ENCODE measurements at regions not wholly inside any gene's neighbourhood (a gene's known extent, or its start where the extent isn't known, plus 50 kb on each side); places are given as distances from the start of the nearest gene placed in this dataset.
"Not testable (repeated sequence)": the region's sequence is repeated elsewhere in the genome, so short reads cannot be mapped to it uniquely, and the experiment has no call there.

DNA sequence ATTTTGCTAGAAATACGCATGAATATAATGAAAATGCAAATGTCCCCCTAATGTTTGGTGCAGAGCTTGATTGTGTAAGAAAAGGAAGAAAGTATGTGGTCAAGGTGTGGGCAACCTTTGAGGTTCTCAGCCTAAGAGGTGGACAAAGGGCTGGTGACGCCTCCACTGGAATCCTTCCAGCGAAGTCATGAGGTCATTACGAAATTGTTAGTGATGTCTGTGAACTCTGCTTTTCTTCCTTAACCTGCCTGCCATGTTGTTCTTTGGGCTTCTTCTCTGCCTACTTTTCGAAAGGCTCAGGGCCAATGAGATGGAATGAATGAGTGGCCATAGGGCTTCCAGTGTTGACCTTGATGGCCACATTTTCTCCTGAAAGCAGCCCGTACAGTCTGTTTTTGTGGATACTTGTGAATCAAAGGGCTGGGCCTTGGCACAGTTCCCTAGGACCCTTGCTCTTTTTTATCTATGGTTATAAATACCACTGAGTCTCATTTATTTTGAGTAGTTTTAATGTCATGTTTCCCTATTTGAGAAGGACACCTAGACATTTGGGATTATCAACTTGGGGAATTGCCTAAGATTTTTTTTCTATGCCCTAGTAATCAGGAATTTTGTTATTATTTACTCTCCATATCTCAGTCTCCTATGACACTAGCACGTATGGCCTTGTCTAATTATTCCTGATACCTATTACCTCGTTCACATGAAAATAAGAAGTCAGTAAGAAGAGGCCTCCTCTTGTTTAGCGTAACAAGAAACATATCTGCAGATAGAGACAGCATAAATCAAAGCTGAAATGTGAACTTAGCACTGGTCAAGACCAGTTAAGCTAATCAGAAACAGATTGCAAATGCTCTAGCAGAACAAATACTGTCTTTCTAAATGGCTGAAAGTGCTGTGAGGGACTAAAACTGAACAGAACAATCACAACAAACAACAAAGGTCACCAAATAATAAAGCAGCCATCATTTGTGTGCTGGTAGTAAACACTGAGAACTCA, 334.6 kb downstream of the BCL2L11 start:
- not testable (repeated sequence) for DNase-seq

DNA sequence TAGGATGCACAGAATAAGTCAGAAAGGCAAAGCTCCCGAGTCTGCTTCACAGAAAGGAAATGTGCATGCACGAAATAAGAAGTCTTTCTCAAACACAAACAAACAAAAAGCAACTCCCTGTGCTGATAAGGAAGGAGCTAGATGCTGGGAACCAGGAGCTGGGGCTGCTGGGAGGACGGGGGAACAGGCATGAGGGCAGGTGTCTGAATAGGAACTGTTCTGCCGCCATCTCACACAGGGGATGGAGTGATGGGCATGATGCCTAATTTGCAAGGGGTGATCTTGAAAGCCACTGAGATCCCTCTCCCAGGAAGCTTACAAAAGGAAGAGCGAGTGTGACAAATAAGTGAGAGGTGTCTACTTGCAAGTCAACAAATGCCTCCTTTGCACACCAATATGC, 336.5 kb downstream of the BCL2L11 start:
- DNase-seq = not testable (repeated sequence)

GRCh38 chr2:111460901-111461300, 340.2 kb downstream of the BCL2L11 start:
- not testable (repeated sequence) for DNase-seq

DNA sequence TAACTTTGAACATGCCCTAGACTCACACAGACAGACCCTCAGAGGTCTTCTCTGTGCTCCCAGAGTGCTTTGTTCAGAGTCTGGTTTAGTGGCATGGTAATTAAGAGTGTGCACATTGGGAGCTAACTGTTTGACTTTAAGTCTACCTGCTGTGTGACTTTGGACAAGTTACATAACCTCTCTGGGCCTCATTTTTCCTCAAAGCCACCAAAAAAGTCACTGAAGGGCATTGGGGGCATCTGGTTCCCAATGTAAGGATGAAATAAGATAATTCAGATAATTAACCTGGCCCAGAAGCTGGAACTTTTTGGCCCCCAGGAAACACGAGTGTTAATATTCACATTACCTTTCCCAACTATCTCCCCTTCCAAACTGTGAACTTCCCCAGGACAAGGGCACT, 341.1 kb downstream of the BCL2L11 start:
- DNase-seq = not testable (repeated sequence)

DNA sequence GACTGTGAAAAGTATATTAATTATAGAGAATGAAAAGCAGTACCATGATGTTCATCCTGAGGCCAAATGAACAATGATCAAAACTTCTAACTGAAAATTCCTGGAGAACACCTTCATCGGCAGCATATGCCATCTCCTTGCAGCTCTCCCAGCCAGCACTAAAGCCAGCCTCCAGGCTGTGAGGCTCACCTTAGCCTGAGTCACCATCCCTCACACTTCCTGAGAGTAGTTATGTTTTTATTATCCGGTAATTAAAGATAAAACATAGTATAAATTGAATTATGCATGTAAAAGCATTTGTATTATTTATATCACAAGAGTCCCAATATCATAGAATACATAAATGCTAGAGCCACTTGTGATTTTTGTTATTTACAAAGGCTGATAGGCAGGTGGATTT, 341.9 kb downstream of the BCL2L11 start:
- not testable (repeated sequence) for DNase-seq

DNA sequence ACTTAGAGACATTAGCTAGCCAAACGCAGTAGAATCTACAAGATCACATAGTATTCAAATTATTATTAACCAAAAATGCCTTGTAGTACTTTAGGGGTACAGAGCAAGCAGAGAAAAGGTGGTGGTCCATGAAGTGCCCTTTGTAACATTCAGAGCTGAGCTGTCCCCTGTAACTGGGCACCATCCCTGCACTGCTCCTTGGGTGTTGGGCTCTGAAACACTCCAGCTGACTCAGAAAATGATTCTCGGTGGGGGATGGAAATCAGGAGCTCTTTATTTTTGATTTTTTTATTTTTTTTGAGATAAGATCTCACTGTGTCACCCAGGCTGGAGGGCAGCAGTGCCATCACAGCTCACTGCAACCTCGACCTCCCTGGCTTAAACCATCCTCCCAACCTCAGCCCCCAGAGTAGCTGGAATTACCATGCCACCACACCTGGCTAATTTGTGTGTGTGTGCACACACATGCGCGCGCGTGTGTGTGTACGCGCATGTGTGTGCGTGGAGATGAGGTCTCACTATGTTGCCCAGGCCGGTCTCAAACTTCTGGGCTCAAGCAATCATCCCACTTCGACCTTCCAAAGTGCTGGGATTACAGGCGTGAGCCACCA, 342.6 kb downstream of the BCL2L11 start:
- not testable (repeated sequence) for DNase-seq

DNA sequence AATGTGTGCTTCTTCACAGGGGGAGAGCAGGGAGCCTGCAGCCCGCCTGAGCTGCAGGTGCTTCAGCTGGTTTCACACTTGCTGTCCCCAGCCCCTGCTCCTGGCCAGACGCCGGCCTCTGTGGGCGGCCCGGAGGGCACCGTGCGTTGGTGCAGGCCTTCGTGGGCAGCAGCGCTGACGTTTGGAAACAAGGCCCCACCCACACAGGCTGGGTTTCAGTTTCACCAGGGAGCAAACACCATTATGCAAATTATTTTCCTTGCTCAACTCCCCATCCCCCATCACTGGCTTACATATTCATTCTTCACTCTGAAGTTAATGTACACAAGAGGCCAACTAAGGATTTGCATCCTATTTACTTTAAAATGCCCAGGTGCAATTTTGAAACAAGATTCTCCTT, 343.2 kb downstream of the BCL2L11 start:
- DNase-seq = not testable (repeated sequence)

DNA sequence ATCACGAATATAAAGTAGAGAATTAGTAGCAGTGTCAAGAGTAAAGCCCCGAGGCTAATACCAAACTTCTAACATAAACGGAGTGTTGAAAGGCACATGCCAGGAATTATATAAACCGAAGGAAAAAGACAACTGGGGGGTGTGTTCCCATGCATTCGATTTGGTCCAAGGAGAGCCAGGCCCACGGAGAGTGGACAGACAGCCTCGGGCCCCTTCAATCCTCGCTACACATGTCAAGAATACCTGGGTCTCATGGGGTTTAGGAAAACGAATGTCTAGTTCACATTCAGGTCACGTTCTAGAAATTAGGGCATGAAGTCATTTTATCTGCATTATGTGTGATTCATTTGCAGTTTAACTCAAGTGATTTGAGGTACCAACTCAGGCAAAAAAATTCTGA, 343.7 kb downstream of the BCL2L11 start:
- DNase-seq = not testable (repeated sequence)

DNA sequence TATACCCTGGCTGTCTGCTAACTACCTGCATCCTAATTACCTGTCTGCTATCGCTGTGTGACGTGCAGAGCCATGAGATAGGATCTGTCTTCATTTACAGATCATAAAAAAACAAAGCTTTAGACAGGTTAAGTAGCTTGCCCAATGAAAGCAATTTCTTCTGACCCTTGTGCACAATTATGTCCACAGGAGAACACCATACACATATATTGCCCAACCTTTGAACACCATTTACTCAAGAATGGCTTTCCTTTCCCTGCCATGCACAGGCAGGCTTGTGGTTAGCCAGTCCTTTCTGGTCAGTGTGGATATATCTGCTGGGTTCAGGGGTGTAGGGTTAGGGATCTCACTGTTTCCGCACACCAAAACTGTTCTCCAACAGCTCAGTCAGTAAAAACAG, 344.8 kb downstream of the BCL2L11 start:
- DNase-seq = not testable (repeated sequence)

DNA sequence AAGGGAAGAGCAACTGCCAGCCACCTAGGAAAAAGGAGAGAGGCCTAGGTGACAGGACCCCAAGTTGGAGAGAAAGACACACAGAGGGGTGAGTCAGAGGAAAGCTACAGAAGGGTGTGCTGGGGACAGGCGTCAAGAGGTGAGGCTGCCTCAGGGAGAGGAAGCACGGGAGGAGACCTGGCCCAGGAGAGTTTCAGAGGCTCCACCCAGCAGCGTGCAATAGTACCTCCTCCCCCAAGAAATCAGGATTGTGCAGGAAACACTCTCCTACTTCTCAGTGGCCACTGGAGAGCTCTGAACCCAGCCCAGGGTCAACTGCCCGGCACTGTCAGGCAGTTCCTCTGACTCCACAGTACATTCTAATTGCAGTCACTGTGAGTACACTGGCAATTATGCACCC, 346.0 kb downstream of the BCL2L11 start:
- not testable (repeated sequence) for DNase-seq

GRCh38 chr2:111470924-111471323, 350.2 kb downstream of the BCL2L11 start:
- DNase-seq = not testable (repeated sequence)

GRCh38 chr2:111471791-111472530, 351.2 kb downstream of the BCL2L11 start:
- not testable (repeated sequence) for DNase-seq

DNA sequence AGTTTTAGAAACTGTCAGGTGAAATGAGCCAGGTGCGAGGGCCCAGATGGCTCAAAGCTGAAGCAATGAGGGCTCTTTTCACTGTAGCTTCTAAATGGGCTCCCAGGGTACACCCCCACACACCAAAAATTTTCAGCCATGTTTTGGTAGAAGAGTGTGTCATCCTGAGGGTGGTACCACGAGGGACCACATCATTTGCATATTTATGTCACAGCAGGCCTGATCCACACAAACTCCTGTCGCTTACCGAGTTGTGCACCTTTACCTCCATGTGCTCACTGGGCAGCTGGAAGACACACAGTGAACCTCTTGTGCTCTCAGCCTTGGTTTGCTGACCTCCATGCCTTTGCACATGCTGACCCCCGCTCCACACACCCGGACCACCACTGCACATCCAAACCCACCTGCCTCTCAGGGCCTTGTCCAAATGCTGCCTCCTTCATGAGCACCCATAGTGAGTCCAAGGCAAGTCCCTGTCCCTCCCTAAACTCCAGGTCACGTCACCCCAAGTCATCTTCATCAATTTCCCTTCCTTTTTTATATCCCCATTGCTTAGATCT, 352.2 kb downstream of the BCL2L11 start:
- not testable (repeated sequence) for DNase-seq

- not testable (repeated sequence) for DNase-seq
Measured at GRCh38 chr2:111473522-111473921, 352.8 kb downstream of the BCL2L11 start.

GRCh38 chr2:111474198-111474705, 353.5 kb downstream of the BCL2L11 start:
- DNase-seq = not testable (repeated sequence)

DNA sequence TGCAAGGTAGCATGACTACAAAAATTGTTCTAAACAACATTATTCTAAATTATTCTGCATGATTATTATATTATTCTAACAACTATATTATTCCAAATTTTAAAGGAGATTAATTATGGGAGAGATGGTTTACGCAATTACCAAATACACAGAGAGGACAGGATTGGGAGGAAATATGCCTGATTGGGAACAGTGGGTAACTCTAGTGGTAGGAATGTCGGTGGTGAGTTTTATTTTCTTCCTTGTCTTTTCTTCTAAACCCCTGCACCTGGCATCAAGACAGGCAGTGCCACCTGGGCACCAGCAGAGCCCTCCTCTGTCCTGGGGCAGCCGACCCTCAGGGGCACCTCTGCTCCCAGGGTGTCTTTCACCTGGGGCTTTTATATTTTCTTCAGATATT, 357.6 kb downstream of the BCL2L11 start:
- DNase-seq = not testable (repeated sequence)

- DNase-seq = not testable (repeated sequence)
Measured at GRCh38 chr2:111478871-111479318, 358.2 kb downstream of the BCL2L11 start.

DNA sequence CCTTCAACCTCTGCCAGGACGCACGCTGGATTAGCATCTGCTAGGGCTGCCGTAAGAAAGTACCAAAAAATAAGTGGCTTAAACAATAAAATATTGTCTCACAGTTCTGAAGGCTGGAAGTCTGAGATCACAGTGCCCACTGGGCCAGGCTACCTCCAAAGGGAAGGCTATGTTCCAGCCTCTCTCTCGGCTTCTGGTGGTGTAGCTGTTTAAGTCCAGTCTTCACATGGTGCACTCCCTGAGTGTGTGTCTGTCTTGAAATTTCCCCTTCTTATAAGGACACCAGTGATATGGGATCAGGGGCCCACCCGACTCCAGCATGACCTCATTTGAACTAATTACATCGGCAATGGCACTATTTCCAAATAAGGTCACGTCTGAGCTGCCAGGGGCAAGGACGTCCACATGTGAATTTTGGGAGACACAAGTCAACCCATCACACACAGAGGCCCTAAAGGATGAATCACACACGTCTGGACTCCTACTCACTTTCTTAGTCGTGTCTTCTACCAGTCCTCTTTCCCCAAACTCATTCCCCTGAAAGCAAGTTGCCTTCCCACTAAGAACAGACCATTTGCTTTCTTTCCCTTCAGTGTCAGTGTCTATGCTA, 359.4 kb downstream of the BCL2L11 start:
- not testable (repeated sequence) for DNase-seq

- DNase-seq = not testable (repeated sequence)
Measured at GRCh38 chr2:111480633-111481032, 359.9 kb downstream of the BCL2L11 start.

- DNase-seq = not testable (repeated sequence)
Measured at GRCh38 chr2:111481219-111481618, 360.5 kb downstream of the BCL2L11 start.

DNA sequence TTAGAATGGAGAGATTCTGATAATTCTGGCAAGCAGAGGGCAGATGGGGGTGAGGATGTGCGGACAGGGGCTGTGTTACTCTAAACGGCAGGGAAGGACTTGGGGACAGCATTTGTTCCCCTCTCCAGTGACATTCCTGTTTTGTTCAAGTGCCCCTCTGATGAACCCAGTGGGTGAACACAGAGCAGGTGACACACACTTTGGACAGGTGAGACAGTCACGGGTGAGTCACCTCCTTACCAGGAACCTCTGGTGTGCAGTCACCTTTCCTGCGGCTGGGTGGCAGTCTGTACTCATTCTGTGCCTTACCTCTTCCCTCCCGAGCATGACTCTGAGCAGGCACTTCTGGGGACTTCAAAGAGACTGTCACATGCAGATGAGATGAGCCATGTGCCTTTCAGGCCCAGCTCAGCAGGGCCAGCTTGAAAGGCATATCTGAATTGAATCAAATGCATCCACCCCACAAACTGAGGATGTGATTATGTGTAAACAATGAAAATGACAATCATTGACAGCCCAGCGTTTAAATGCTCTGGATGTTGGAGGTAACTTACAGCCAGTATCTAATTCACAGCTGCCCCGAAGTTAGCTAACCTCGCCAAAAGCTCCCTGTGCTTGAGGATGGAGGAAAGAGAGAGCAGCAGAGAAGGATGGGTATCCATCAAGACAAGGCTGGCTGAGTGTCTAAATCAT, 362.4 kb downstream of the BCL2L11 start:
- DNase-seq = not testable (repeated sequence)

Data from NCI-H446 treated with DMSO at 0.1 percent for 48 hours (cell line).